Tibial nerve (tissue), 4 donors: ENCODE measurements at regions not wholly inside any gene's neighbourhood (a gene's known extent, or its start where the extent isn't known, plus 50 kb on each side); places are given as distances from the start of the nearest gene placed in this dataset. TPM values are rescaled to one million over a fixed set of nuclear protein-coding genes. Genes with fewer than 3 reads are reported as not detected.

Experiments
- DNase-seq, 2 donors: peaks; one replicate each; pipeline ENCODE4 v3.0.0-alpha.2; 2019; ENCODE audit warnings: low spot score in 2 of 2
- H3K27ac ChIP-seq, 4 donors: fragments of 200-600 bp; sonication (generic) in 3 of 4; one replicate each; pipeline ENCODE4 v1.5.1; 2017 to 2019; ENCODE audit warnings: mild to moderate bottlenecking in 1 of 4
- H3K27me3 ChIP-seq, 2 donors: fragments of 200-600 bp; sonication (generic) in 1 of 2; one replicate each; pipeline versions ENCODE4 v1.5.1 to v1.6.0; 2017 to 2019
- H3K36me3 ChIP-seq, 3 donors: fragments of 200-600 bp; sonication (generic); one replicate each; pipeline ENCODE4 v1.5.1; 2018 to 2019
- H3K4me1 ChIP-seq, 4 donors: fragments of 200-600 bp; sonication (generic) in 3 of 4; one replicate each; pipeline ENCODE4 v1.5.1; 2017 to 2019
- H3K4me3 ChIP-seq, 4 donors: fragments of 200-600 bp; sonication (generic) in 3 of 4; one replicate each; pipeline ENCODE4 v1.5.1; 2017 to 2019; ENCODE audit warnings: mild to moderate bottlenecking in 1 of 4, moderate library complexity in 1 of 4
- H3K9me3 ChIP-seq, 4 donors: fragments of 200-600 bp; sonication (generic) in 3 of 4; one replicate each; pipeline ENCODE4 v1.5.1; 2017 to 2019
- EP300 ChIP-seq, 2 donors: sonication (generic); formaldehyde crosslinking; IDR thresholded peaks; one replicate each; pipeline ENCODE4 v1.6.1; 2017; ENCODE audit warnings: antibody characterized with exemption in 2 of 2, mild to moderate bottlenecking in 1 of 2
- POLR2A ChIP-seq, 2 donors: fragments of 450-650 bp; IDR thresholded peaks; one replicate each; pipeline ENCODE4 v1.6.1; 2017; ENCODE audit warnings: antibody characterized with exemption in 2 of 2, mild to moderate bottlenecking in 2 of 2, moderate library complexity in 2 of 2
- WGBS, 2 donors: methylation state at CpG; one replicate each; pipeline ENCODE4 v1.1.5; 2018; 5-methylcytosine and 5-hydroxymethylcytosine counted together
- small RNA-seq: library from RNA; depleted of rRNA; stranded (forward); fragments of <200 nt; gene quantifications from one replicate; pipeline ENCODE3, GENCODE V24; 2016
- TF ChIP-seq, protein P1 (sequence below), 5 experiments: fragments of 200-600 bp in 3 of 5; fragments of 450-650 bp in 2 of 5; sonication (generic) in 3 of 5; IDR thresholded peaks; one replicate each; pipeline ENCODE4 v1.5.1; 2016 to 2019; ENCODE audit warnings: antibody characterized with exemption in 5 of 5, mild to moderate bottlenecking in 3 of 5, moderate library complexity in 2 of 5

DNA sequence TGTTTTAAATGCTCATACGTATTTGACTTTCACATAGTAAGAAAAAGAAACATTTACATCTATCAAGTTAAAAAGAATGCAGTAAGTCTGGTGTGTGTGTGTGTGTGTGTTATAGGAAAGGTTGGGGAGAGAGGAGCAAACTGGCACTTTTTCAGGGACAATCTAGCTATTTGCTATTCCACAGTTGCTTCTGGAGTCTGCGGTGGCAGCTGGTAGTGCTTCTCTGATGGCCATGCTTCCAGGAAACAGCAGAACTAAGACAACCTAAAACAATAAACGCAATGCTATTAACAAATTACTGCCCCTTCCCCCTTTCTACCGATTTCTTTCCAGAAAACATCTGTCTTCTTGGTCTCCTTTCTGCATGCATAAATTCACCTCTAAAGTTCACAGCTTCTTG, 70.0 kb upstream of the CDH10 start:
- Histone ChIP-seq H3K9me3 (no peaks in the 10 kb centered on the region), H3K27ac (no peak overlapping the region), H3K4me1 (peaks cover 0 to 4% (median 0%) of the 10 kb centered on the region in 4 donors), H3K36me3 (no peaks in the 10 kb centered on the region), H3K4me3 (no peak overlapping the region), H3K27me3 (no peaks in the 10 kb centered on the region)
- WGBS, 2 donors, result 53 to 57% methylated on average over 4 of the region's 4 CpGs
- TF ChIP-seq, protein P1, sequence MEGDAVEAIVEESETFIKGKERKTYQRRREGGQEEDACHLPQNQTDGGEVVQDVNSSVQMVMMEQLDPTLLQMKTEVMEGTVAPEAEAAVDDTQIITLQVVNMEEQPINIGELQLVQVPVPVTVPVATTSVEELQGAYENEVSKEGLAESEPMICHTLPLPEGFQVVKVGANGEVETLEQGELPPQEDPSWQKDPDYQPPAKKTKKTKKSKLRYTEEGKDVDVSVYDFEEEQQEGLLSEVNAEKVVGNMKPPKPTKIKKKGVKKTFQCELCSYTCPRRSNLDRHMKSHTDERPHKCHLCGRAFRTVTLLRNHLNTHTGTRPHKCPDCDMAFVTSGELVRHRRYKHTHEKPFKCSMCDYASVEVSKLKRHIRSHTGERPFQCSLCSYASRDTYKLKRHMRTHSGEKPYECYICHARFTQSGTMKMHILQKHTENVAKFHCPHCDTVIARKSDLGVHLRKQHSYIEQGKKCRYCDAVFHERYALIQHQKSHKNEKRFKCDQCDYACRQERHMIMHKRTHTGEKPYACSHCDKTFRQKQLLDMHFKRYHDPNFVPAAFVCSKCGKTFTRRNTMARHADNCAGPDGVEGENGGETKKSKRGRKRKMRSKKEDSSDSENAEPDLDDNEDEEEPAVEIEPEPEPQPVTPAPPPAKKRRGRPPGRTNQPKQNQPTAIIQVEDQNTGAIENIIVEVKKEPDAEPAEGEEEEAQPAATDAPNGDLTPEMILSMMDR (IDR thresholded peaks at IDR 0.05), result no peak
- no peak for TF ChIP-seq POLR2A (IDR thresholded peaks at IDR 0.05)
- no peak for TF ChIP-seq EP300 (IDR thresholded peaks at IDR 0.05)
- DNase-seq, result no peak

DNA sequence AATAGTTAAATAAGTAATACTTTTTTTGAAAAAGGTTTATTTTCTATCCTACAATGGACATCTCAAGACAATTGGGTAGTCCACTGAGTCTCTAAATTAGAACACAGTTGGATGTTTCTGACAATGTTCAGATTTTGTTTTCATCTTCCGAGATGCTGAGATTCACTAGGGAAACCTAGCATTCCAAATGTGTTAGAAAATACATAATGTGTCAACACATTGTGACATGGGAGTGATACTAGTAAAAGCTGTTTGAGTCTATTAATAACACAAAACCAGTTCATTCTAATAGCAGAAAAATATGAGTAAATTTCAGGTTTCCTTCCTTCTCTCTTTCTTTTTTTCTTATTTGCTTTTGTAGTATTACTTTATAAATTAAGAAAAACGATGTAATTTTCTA, 68.2 kb upstream of the CDH10 start:
- no peak overlapping the region for H3K4me3 ChIP-seq
- peaks cover 0 to 4% (median 0%) of the 10 kb centered on the region in 4 donors for H3K4me1 ChIP-seq
- TF ChIP-seq, protein P1 (IDR thresholded peaks at IDR 0.05), result no peak
- TF ChIP-seq POLR2A (IDR thresholded peaks at IDR 0.05) (no peak), EP300 (IDR thresholded peaks at IDR 0.05) (no peak)
- no peaks in the 10 kb centered on the region for H3K9me3 ChIP-seq
- no peak for DNase-seq
- no peaks in the 10 kb centered on the region for H3K36me3 ChIP-seq
- WGBS, 2 donors, result 23 to 41% methylated on average over 2 of the region's 2 CpGs
- H3K27ac ChIP-seq, result no peak overlapping the region
- H3K27me3 ChIP-seq, result no peaks in the 10 kb centered on the region

- no peaks in the 10 kb centered on the region for H3K27me3 ChIP-seq
- H3K36me3 ChIP-seq, result no peaks in the 10 kb centered on the region
- TF ChIP-seq EP300 (IDR thresholded peaks at IDR 0.05) (no peak), POLR2A (IDR thresholded peaks at IDR 0.05) (no peak)
- TF ChIP-seq, protein P1 (IDR thresholded peaks at IDR 0.05), result no peak
- no peaks in the 10 kb centered on the region for H3K9me3 ChIP-seq
- peaks cover 0 to 4% (median 0%) of the 10 kb centered on the region in 4 donors for H3K4me1 ChIP-seq
- no peak for DNase-seq
- WGBS, 2 donors, result 94 to 99% methylated on average over 1 of the region's 1 CpG
- H3K4me3 ChIP-seq, result no peak overlapping the region
- H3K27ac ChIP-seq, result no peak overlapping the region
These were observed 67.3 kb upstream of the CDH10 start for GRCh38 chr5:24712047-24712446.

DNA sequence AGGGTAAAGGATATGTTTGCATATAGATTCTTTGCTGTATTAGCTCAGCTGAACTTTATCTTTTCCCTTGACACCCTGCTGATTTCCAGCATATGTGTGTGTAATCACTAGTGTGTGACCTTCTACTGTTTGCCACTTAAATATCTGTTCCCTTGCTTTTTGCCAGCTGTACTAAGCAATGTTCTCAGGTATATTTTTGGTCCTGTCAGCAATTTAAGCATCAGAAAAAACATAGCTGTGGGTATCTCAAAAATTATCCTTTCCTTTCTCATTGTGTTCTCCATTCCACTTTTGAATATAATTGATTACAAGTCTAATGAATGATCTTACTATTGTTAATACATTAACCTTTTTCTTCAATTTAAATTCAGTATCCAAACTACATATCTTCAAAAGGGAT, 59.2 kb upstream of the CDH10 start:
- no peak for TF ChIP-seq EP300 (IDR thresholded peaks at IDR 0.05)
- TF ChIP-seq, protein P1 (IDR thresholded peaks at IDR 0.05), result no peak
- no peak for TF ChIP-seq POLR2A (IDR thresholded peaks at IDR 0.05)
- Histone ChIP-seq H3K27me3 (no peaks in the 10 kb centered on the region), H3K4me3 (no peak overlapping the region), H3K36me3 (no peaks in the 10 kb centered on the region), H3K27ac (no peak overlapping the region), H3K9me3 (no peaks in the 10 kb centered on the region), H3K4me1 (no peaks in the 10 kb centered on the region)
- no peak for DNase-seq

Small RNAs in the stretch of these regions (small RNA-seq; reads per million reads assigned to genes)
- gene AC022140.2 (not detected), gene AC106754.2 (not detected), gene BTG4P1 (not detected), gene RF00019 (not detected), gene RF00070 (not detected), gene RNU6-374P (not detected)
